GM19240 (cell line): ENCODE measurements at regions not wholly inside any gene's neighbourhood (a gene's known extent, or its start where the extent isn't known, plus 50 kb on each side); places are given as distances from the start of the nearest gene placed in this dataset.
"Not testable (repeated sequence)": the region's sequence is repeated elsewhere in the genome, so short reads cannot be mapped to it uniquely, and the experiment has no call there.

Experiments
- DNase-seq: peaks from one replicate; pipeline ENCODE4 v3.0.0; 2011; ENCODE audit warnings: low spot score; ENCODE audit not compliant: insufficient read length

DNA sequence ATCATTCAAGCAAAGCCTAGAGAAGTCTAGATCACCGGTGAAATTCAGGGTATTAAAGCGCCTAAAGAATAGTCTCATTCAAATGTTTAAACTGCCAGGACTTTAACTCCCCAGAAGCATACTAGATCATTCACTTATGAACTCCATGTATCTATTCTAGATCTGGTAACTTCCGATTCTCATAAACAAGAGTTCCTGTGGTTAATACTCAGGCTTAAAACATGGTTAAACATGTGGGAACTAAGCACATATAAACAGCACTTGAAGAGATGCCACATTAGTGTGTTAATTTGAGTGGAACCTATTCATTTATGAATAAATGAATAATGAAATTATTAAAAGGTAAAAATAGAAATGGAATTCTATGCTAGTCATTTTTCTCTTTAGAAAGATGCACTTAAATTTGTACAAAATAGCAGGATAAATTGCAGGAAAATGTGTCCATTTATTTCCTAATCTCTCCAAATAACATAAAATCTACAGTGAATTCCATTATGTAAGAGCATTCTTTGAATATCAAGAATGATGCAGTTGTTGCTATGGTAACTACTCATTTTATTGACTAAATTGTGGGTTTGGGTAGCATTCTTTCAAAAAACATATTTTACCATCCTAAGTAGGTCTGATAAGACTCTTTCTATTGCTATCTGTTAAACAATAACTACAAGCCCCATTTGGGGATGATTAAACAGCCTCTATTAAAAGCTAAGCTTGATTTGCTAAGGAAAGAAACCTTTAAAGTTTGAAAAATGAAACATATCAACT is 147.6 kb upstream of the TMEM168 start:
- no peak for DNase-seq

DNA sequence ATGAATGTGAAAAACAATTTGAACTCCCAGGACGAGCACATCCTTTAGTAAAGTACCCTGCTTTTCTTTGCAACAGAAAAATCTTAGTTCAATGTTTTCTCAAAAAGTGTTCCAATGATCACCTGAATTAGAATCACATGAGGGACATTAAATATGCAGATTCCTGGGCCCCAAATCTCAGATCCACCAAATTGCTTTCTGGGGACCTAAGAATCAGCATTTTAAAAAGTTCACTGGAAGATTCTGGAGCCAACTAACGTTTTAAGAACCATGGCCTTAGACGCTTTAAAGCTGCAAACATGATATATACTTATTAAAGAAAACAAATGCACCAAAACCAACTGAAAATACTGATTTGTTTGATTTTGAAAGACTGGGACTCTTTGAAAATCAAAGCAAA is 143.4 kb upstream of the TMEM168 start:
- no peak for DNase-seq

DNA sequence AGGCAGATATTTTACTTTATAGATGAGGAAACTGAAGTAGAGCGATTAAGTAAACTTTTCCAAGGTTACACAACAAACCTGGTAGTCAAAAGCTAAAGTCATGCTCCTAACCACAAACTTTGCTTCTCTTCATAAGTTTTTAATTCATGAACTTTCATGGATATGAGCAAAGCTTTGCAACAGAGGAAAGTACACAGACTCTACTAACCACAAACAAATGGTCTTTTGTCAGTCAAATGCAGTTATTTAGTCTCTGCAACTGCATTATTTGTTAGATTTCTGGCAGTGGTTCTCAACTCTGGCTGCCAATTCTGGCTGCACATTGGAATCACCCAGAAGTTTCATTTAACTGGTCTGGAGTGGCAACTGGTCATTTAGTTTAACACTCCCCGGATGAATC is 140.6 kb upstream of the TMEM168 start:
- no peak for DNase-seq

GRCh38 chr7:112929421-112929820 is 139.2 kb upstream of the TMEM168 start:
- no peak for DNase-seq

DNA sequence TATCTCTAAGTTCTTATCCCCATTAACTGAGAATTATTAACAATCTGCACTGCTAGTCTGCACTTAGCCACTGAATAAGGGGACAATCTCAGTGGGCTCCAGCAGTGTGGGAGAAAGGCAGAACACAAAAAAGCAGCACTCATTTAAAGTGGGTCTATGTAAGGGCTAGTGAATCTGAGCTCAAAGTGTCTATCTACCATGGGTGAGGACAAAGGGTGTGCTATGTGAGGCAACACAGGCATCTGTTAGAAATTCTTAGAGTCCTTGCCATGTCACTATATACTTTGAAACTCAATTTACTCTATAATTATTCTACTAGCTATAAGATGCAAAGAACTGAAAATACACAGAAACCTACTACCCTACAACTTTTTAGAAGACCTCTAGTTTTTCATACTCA is 135.8 kb upstream of the TMEM168 start:
- DNase-seq = no peak

- DNase-seq = not testable (repeated sequence)
Measured at GRCh38 chr7:112922546-112922945, 132.4 kb upstream of the TMEM168 start.

- DNase-seq = not testable (repeated sequence)
Measured at GRCh38 chr7:112916431-112916830, 126.2 kb upstream of the TMEM168 start.

GRCh38 chr7:112908086-112908485 is 117.9 kb upstream of the TMEM168 start:
- no peak for DNase-seq

DNA sequence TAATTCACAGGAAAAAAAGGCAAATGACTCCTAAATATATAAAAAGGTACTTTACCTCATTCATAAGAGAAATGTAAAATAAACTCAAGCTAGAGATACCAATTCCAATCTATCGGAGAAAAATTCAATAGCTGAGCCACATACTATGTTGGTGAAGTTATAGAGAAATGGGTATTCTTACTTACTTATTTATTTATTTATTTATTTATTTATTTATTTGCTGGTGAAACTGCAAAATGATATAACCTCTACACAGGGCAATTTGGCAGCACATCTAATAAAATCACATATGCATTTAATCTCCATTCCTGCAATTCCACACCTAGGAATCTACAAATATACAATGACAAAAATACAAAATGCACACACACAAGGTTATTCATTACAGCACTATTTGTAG is 117.5 kb upstream of the TMEM168 start:
- no peak for DNase-seq

- no peak for DNase-seq
Measured at GRCh38 chr7:112905950-112906349, 115.8 kb upstream of the TMEM168 start.

DNA sequence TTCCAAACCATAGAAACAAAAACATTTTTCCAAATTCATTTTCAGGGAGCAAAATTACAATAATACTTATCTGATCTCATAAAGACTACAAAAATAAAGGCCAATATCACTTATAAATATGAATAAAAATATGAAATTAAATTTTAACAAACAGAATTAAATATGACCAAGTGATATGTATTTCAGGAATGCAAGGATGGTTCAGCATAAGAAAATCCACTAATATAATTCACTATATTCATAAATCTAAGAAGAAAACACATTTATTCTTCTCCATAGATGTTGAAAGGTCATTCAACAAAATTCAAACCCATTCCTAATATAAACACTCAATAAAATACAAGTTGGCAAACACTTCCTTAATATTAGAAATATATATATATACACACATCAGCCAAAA is 115.2 kb upstream of the TMEM168 start:
- DNase-seq = no peak

DNA sequence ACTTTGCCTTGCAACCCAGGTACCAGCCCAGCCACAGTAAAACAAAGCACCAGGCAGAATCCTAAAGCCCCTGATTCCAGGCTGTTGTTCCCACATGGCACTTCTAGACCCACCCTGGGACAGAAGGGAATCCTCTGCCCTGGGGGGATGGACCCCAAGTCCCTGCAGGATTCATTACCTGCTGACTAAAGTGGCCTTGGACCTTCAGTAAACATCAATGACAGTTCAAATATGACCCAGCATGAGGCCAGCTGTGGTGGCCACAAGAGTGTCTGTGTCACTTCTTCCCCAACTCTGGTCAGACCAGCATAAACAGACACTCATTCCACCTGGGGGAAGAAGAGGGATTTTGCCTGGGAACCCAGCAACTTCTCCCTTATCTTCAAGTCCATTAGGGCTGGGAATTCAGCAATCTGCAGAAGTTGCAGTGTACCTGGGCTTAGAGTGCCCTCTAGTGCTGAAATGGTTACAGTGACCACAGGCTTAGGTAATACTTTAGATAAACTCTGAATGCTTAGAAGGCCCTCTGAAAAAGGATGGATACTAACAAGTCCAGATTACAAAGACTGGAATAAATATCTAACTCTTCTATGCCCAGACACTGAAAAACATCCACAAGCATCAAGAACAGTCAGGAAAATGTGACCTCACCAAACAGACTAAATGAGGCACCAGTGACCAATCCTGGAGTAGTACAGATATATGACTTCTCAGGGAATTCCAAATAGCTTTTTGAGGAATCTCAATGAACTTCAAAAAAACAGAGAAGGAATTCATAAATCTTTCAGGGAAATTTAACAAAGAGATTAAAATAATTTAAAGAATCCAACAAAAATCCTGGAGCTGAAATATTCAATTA is 108.5 kb upstream of the TMEM168 start:
- DNase-seq = peak; percentile 6

DNA sequence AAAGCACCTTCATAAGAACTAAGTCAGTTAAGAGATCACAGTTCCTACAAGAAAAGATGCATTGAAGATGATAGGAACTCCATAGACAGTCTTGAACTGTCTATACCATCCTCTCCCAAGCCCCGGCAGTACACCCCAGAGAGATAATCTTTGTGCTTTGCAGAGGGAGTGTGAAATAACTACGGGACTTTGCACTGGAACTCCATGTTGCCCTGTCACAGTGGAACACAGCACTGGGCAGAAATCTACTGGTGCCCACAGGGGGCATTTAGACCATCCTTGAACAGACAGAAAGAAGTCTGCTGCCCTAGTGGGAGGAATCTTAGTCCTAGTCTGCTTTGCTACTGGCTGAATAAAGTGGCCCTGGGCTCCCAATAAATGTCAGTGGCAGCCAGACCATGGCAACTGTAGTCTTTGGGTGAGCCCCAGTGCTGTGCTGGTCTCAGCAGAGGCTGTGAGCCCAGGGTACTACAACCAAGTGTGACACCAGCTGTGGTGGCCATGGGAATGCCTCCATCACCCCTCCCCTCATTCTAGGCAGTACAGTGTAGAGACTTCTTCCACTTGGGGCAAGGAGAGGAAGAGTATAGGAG is 107.7 kb upstream of the TMEM168 start:
- DNase-seq = no peak

GRCh38 chr7:112896026-112896601 is 105.9 kb upstream of the TMEM168 start:
- no peak for DNase-seq

- DNase-seq = no peak
Measured at GRCh38 chr7:112892263-112892662, 102.1 kb upstream of the TMEM168 start.

- DNase-seq = no peak
Measured at GRCh38 chr7:112891698-112892097, 101.5 kb upstream of the TMEM168 start.

DNA sequence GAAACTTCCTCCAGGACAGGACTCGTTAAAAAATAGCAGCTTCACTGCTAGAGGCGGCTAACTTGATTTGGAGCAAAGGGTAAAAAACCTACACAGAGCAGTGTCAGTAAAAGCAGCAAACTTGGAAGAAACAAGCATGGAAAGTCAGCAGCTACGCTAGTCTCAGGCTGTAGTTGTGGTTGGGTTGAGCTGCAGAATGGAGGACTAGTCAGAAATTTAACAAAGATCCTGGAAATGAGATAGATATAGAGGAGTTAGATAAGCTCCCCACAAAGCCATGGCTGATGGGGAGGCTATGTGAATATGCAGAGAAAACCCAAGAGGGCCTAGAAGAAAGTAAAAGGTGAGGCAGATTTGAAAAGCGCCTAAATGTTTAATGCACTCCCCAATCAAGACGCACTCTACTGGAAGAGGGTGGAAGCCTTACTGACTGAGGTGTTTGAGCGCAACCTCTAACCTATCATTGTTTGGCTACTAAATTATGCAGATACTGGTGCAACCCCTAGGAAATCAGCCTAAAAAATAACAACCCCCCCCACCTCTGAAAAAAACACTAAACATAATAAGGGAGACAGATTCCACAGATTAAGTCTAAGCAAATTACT is 99.7 kb upstream of the TMEM168 start:
- no peak for DNase-seq

GRCh38 chr7:112889268-112889667 is 99.1 kb upstream of the TMEM168 start:
- no peak for DNase-seq

- no peak for DNase-seq
Measured at GRCh38 chr7:112888781-112889180, 98.6 kb upstream of the TMEM168 start.

GRCh38 chr7:112887976-112888375 is 97.8 kb upstream of the TMEM168 start:
- DNase-seq = no peak

DNA sequence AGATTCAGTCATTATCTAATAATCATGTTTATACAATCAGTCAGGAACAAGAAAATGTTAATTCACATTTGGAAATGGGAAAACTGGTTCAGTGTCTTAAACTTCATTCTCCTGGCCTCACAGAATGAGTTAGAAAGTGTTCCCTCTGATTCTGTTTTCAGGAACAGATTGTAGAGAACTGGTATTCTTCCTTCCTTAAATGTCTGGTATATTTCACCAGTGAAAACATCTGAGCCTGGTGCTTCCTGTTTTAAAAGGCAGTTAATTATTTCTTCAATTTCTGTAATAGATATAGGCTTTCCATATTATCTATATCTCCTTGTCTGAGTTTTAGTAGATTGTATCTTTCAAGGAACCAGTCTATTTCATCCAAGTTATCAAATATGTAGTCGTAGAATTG is 97.1 kb upstream of the TMEM168 start:
- no peak for DNase-seq

- no peak for DNase-seq
Measured at GRCh38 chr7:112886208-112886607, 96.0 kb upstream of the TMEM168 start.
